ENCODE measurements at regions not wholly inside any gene's neighbourhood (a gene's known extent, or its start where the extent isn't known, plus 50 kb on each side); places are given as distances from the start of the nearest gene placed in this dataset.

GRCh38 chr7:47724335-47724982 is 142.5 kb upstream of the TNS3 start:
- DNase-seq (ENCODE audit: low spot score) = no peak

GRCh38 chr7:47722126-47722525 is 140.2 kb upstream of the TNS3 start:
- no peak for DNase-seq (ENCODE audit: low spot score)

- DNase-seq (ENCODE audit: low spot score) = no peak
Observed at GRCh38 chr7:47721670-47722069, 139.8 kb upstream of the TNS3 start.

GRCh38 chr7:47720907-47721244 is 139.0 kb upstream of the TNS3 start:
- DNase-seq (ENCODE audit: low spot score) = no peak

GRCh38 chr7:47720141-47720906 is 138.4 kb upstream of the TNS3 start:
- no peak for DNase-seq (ENCODE audit: low spot score)

GRCh38 chr7:47719675-47720074 is 137.8 kb upstream of the TNS3 start:
- no peak for DNase-seq (ENCODE audit: low spot score)

GRCh38 chr7:47715631-47716068 is 133.7 kb upstream of the TNS3 start:
- DNase-seq (ENCODE audit: low spot score) = no peak

GRCh38 chr7:47714669-47715607 is 133.0 kb upstream of the TNS3 start:
- no peak for DNase-seq (ENCODE audit: low spot score)

GRCh38 chr7:47713595-47713994 is 131.7 kb upstream of the TNS3 start:
- DNase-seq (ENCODE audit: low spot score) = no peak

- no peak for DNase-seq (ENCODE audit: low spot score)
Observed at GRCh38 chr7:47712416-47712815, 130.5 kb upstream of the TNS3 start.

GRCh38 chr7:47711776-47712175 is 129.9 kb upstream of the TNS3 start:
- no peak for DNase-seq (ENCODE audit: low spot score)

- DNase-seq (ENCODE audit: low spot score) = no peak
Observed at GRCh38 chr7:47710201-47710935, 128.5 kb upstream of the TNS3 start.

- no peak for DNase-seq (ENCODE audit: low spot score)
Observed at GRCh38 chr7:47709451-47709850, 127.5 kb upstream of the TNS3 start.

- no peak for DNase-seq (ENCODE audit: low spot score)
Observed at GRCh38 chr7:47709051-47709450, 127.1 kb upstream of the TNS3 start.

GRCh38 chr7:47707583-47707982 is 125.7 kb upstream of the TNS3 start:
- no peak for DNase-seq (ENCODE audit: low spot score)

GRCh38 chr7:47704936-47705335 is 123.0 kb upstream of the TNS3 start:
- DNase-seq (ENCODE audit: low spot score) = no peak

GRCh38 chr7:47702080-47702479 is 120.2 kb upstream of the TNS3 start:
- DNase-seq (ENCODE audit: low spot score) = no peak

GRCh38 chr7:47698386-47698785 is 116.5 kb upstream of the TNS3 start:
- no peak for DNase-seq (ENCODE audit: low spot score)

GRCh38 chr7:47697543-47697942 is 115.6 kb upstream of the TNS3 start:
- DNase-seq (ENCODE audit: low spot score) = no peak

- no peak for DNase-seq (ENCODE audit: low spot score)
Observed at GRCh38 chr7:47696152-47696710, 114.3 kb upstream of the TNS3 start.

GRCh38 chr7:47693216-47693615 is 111.3 kb upstream of the TNS3 start:
- no peak for DNase-seq (ENCODE audit: low spot score)

- DNase-seq (ENCODE audit: low spot score) = no peak
Observed at GRCh38 chr7:47691988-47692387, 110.1 kb upstream of the TNS3 start.
